GM19239 (cell line): ENCODE measurements at regions not wholly inside any gene's neighbourhood (a gene's known extent, or its start where the extent isn't known, plus 50 kb on each side); places are given as distances from the start of the nearest gene placed in this dataset.
"Not testable (repeated sequence)": the region's sequence is repeated elsewhere in the genome, so short reads cannot be mapped to it uniquely, and the experiment has no call there.

Experiments used
- DNase-seq: peaks from one replicate; pipeline ENCODE4 v3.0.0; 2011; ENCODE audit warnings: low spot score; ENCODE audit not compliant: insufficient read length
- FAIRE-seq: peaks from 2 replicates; lab custom pipeline; 2011; peaks lifted over from hg19 to GRCh38; lab: Jason Lieb, UNC

DNA sequence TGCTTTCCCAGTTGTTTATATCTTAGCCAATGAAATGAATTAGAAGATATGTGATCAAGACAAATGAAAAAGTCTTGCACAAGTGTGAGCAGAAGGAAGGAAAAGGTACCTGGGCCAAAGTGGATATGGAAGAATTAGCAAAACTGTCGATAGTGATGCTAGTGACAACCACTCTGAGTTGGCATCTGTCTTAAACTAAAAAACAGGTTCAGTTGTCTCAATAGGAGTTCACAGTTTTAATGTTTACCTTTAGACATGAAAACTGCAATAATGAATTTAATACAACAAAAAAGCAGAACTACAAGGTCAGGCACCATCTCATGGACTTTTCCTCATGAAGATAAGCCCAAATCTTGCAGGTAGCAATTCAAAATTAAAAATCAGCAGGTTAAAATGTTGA, 688.5 kb downstream of the EFNB2 start:
- no peak for DNase-seq
- FAIRE-seq, result no peak

DNA sequence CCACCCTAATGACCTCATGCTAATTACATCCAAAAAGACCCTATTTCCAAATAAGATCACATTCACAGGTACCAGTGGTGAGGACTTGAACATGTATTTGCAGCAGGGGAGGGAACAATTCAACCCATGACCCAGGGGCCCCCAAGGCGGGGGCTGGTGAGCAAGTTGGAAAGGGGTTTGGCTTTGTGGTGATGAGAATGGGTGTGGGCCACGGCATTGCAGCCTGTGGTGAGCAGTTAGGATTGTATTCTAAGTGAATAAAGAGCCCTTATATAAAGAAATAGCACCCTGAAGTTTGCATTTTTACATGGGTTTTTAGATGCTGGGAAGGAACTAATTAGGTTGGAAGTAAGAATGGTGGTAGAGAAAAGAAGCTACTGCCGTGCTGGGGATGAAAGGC, 694.2 kb downstream of the EFNB2 start:
- DNase-seq (no peak), FAIRE-seq (no peak)

DNA sequence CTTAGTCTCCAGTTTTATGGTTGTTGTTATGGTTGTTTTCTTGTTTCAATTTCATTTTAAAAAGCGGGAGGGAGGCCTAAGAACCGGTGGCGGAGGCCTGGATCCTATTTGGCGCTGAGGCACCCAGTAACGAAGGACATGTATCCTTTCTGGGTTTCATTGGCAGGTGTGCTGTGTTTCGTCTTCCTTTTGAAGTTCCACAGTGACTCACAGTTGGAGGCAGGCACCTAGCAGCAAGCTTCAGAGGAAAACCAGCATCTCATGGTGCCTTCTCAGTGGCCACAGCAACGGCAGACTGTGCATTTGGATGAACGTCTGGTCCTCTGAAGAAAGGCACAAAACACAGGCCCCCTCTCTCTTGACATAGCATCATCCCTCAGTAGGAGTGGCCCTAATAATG, 697.2 kb downstream of the EFNB2 start:
- FAIRE-seq (no peak), DNase-seq (no peak)

DNA sequence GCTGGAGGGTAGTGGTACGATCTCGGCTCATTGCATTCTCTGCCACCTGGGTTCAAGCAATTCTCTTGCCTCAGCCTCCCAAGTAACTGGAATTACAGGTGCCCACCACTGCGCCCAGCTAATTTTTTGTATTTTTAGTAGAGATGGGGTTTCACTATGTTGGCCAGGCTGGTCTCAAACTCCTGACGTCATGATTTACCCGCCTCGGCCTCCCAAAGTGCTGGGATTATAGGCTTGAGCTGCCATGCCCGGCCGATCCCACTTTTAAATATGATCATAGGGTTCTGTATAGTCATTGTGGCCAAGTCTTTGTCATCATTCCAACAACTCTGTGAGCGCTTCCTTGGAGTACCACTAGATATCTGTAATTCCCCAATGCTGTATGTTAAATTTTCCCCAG, 698.2 kb downstream of the EFNB2 start:
- not testable (repeated sequence) for FAIRE-seq, DNase-seq

DNA sequence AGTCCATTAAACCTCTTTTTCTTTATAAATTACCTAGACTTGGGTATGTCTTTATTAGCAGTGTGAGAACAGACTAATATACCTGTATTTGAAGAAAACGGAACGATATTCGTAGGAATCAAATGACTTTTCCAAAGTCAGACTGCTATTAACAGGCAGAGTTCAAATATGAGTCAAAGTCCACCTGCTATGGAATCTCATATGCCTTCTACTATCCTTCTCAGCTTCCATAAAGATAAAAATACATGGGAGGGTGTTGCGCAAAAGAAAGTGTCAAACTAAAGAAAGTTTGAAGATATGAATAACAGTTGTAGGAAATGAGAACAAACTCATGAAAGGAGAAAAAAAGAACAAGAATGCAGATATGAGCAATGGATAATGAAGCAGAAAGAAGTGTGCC, 704.6 kb downstream of the EFNB2 start:
- DNase-seq (no peak), FAIRE-seq (no peak)

DNA sequence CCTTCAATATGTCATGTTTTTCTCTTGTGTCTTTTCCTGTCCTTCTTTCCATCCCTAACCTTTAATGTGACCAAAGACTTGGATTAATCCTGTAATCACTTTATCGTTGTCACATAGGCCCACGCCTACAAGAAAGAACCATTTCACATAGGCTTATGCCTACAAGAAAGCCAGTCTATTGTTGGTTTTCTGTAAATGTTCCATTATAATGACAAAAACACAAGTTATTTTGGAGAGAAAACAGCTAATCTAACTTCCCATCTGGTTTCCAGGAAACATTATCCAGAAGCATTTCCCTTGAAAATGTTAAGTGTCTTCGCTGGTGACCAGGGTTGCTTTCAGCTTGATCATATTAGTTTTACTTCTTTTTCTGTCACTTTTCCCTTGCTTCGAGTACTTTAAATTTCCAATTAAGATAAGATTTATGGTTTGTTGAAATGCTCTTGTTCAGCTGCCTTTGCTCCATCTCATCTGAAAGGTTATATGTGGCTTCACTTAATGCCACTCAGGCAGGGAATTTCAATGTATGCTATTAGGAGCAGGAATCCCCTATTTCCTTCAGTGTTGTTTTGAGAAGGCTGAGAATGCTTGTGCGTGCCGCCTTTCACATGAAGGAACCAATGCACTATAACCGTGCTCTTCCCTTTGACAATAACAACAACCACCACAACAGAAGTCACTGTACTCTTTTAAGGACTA, 708.2 kb downstream of the EFNB2 start:
- no peak for FAIRE-seq
- no peak for DNase-seq

DNA sequence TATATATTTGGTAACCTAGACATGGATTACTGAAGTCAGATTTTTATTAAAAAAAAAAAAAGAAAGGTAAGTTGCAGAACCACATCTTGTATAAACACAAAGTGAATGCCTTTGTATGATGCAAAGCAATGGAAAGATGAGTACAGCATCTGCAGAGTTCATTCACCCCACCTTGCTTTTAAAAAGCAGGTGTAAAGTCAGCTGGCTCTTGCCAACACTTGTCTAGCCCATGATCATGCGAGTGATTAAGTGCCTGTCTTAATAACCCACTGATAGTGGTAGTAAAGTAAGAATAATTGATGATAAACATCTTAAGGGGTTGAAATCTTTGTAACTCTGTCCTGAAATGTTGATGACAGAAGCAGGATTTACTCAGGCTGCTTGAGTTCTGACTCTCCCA, 710.4 kb downstream of the EFNB2 start:
- FAIRE-seq (no peak), DNase-seq (no peak)

DNA sequence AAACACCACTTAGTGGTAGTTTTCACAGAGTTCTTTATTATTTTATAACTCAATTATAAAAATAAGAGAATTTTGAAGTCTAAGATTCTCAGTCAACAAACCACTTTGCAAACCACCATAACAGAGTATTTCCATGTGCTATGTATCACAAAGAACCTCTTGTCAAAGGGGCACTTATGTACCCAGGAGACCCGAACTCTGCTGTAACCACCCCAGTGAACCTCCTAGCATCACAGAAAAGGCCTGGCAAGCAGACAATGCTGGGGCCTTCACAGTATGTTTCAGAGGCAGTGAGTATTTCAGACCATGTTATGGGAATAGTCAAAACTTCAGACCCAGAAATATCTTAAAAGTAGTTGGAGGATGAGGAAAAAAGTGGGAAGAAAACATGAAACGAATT, 714.1 kb downstream of the EFNB2 start:
- no peak for FAIRE-seq

DNA sequence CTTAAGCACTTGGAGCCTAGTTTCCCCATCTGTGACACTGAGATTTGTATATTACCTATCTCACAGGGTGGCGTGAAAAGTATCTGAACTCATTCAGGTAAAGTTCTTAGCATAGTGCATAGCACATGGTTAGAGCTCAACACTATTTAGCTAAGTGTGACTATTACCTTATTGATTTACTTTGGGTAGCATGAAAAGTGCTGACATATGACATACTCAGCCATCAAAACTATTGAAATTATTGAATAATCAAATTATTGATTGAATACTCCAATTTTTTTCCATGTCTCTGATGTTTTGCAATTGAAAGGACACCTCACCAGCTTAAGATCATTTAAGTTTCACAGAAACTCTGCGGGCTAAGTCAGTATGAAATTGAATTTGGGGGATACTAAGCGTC, 715.0 kb downstream of the EFNB2 start:
- DNase-seq, result no peak
- no peak for FAIRE-seq

More for the DNA sequence above, 714.1 kb downstream of the EFNB2 start:
- no peak for DNase-seq

DNA sequence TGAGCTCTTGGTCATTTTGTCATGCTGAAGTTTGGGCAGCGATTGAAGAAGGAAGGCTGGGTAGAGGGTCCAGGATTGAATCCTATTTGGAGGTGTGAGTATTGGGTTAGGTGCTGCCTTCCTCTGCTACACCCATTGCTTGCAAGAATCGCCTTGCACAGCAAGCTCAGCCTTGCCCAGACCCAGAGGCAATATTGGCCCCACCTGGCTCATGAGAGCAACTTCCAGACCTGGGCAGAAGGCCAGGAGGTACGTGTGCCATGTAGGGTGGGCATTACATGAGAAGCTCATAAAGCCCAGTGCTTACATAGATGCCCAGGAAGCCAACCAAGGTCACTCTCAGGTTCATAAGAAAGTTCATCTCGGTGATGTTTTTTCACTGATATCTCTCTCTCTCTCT, 718.0 kb downstream of the EFNB2 start:
- no peak for FAIRE-seq
- no peak for DNase-seq

DNA sequence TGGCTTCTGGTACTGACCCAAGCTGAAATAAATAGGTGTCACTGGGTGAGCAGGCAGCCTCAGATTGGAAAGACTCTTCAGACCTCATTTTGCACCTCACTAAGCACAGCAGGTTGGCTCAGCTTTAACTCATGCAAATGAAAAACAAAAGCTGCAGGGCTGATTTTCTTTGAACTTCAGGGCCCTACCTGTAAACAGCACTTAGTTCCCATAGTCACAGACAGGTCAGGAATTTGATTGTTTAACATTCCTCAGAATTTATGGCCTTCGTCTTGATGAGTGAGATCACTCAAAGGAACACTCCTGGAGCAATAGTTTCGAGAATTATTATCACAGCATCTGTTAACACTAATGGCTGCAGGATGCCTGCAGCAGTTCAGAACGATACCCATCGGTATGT, 718.5 kb downstream of the EFNB2 start:
- no peak for FAIRE-seq
- no peak for DNase-seq

DNA sequence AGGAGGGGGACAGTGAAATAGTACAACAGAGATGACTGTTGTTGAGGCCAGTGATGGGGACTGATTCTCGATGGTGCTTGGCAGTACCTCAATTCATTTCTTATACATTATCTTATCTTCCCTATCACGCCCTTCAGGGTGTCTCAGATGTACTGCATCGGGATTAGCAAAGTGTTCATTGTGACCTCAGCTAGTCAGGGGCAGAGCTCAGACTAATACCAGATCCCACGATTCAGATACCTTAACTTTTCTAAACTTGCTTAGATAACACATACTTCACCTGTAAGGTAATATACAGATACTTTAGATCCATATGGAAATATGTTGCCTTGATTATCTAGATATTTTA, 720.6 kb downstream of the EFNB2 start:
- no peak for FAIRE-seq

DNA sequence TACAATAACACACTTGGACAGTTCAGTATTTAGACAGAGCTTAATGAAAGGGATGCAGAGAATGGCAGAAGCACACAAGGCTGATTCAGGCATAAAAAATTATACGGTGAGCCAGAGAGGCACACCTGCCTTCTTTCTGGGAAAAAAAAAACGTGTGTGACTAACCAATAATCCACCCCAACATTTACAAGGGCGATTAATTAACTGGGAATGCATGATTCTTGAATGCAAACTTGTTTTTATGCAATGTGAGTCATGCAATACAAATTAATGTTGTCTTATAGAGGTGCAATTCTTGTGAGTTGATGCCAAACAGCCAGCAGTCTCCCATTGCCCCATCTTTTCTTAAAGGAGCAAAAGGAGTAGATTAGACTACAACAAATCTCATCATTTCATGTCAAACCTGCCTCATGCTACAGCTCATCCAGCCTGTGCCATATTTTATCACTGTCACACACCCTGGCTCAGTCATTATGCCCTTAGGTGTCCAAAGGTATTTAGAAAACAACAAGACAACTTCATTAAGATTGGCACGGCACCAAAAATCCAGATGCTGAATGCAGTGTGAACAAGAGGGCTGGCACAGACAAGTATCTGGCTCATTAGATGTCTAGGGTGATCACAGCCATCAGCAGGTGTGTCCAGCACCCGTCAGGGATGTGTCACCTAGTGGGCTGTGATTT, 721.1 kb downstream of the EFNB2 start:
- no peak for DNase-seq
- FAIRE-seq, result no peak

More for the DNA sequence above, 720.6 kb downstream of the EFNB2 start:
- no peak for DNase-seq

DNA sequence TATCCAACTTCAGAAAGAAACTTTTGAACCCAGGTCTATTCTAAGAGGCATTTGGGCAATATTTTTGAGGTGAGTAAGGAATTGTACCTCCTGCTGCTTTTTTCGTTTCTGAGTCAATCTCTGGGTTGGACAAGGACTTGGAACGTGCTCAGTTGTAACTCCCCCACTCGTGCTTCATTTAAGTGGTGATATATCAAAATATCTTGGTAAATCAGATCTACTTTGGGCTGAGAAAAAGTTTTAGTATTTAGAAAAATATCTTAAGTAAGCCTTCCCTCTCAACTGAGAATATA, 728.9 kb downstream of the EFNB2 start:
- FAIRE-seq (no peak), DNase-seq (no peak)

DNA sequence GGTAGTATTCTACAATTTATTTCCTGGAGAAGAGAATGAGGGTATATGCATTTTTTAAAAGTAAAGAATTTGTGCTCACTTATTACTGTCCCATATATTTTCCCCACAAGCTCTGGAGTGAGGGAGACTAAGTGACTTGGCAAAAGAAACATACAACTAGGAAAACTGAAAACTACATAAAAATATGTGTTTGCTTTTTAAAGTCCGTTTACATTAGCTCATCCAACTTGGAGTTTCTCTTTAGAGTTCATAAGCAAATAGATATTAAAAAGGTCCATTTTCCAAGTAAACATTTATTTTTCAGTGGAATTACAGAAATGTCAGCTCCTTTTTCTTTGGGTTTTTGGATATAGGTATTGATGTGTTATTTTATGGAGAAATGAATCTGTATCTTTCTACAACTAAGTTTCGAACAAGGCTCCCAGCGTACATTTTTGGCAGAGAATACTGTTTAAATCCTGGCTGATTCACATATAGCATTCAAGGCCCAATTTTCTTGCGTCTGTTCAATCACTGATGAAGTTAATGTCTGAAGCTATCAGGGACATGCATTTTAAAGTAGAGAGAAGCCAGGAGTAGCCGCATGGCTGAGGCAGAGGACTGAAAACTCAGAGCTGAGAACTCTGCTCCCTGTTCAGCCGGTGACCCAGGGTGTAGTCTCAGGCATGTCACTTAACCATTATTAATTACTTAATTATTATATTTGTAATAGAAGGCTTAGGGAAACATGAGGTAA, 729.4 kb downstream of the EFNB2 start:
- FAIRE-seq, result no peak
- DNase-seq, result no peak

DNA sequence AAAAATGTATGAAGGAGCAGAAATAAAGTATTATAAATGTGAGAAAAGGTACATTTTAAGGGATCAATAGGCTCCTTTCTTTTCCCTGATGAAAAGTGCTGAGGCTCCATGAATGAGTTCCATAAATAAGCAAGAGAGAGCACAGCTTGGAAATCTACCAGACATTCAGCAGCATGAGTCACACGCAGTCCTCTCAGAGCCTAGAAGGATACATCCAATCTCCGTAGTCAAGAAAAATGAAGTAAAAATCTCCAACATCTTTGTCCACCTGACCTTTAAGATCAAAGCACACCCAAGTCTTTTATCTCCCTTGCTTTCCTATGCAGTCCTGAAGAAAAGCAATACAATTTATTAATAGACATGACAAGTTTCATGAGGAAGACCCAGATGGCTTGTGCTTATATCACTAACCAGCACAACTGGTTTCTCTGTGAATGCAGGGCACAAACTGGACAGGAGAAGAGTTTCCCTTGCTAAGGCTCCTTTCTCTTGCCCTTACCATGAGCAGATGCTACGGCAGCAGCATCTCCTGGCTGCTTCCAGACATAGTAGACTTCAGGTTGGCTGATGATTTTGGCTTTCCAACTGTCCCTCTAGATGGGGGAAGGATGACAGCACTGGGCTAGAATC, 730.8 kb downstream of the EFNB2 start:
- DNase-seq (no peak), FAIRE-seq (no peak)

DNA sequence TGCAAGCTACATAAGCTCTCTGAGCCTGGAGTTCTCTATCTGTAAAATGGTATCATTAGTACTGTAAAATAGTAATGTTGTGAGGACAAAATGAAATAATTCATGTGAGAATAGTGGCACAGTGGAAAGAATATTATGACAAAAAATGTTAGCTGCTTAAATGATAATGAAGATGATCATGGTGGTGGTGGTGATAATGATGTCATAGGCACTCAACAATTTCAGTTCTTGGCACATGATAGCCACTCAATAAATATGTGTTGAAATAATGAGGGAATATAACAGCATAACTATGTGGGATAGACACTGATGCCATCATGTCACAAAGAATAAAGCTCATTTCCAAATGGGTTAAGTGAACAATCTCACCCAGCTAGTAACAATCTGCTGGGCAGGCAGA, 736.3 kb downstream of the EFNB2 start:
- FAIRE-seq (no peak), DNase-seq (no peak)

DNA sequence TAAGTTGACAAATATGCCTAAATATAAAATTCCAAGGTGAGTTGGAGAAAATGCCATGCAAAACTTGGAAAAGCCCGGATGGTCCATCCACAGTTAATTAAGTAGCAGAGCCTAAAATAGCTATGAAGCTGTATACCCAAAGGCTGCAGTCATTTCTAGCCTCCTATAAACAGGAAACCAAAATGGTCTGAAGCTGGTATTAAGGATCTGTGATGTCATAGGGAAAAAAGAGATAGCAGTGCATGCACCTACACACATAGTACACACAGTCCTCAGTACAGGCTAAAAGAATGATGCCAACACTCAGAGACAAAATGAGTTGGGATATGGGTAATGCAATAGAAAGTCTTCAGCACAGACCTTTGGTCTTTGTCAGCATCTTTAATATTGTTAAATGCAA, 736.9 kb downstream of the EFNB2 start:
- no peak for FAIRE-seq
- DNase-seq, result no peak

DNA sequence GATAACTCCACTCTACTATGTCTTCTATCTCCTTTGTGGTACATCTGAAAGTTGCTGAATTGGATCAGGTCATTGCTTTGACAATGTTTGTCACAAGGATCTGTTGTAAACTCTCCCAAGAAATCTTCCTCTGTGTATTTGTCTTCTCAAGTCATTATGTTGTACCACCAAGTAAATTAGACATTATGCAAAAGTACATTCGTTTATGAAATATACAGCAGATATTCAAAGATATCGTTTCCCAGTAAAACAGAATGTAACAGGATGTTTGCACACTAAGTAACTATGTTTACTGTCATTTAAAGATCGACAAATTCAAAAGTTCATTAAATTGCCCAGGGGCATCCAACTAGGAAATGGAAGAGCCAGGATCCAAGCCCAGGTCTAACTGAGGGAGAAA, 739.4 kb downstream of the EFNB2 start:
- DNase-seq, result no peak
- no peak for FAIRE-seq

DNA sequence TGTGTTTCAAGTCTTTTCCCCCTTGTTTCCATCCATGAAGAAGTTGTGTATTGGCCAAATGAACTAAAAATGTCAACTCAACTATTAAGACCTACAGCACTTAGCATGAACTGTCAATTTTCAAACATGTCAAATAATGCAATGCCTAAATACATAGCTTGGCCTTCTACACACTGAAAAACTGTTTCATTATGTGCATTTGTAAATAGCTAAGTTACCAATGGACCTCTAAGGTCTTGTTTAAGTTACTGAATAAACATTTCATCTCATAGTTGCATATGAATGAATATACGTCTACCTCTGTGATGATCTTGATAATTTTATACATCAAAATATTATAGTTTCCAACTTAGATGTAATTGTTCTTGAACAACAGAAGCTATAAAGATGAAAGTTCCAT, 744.5 kb downstream of the EFNB2 start:
- FAIRE-seq, result no peak
- DNase-seq, result no peak

DNA sequence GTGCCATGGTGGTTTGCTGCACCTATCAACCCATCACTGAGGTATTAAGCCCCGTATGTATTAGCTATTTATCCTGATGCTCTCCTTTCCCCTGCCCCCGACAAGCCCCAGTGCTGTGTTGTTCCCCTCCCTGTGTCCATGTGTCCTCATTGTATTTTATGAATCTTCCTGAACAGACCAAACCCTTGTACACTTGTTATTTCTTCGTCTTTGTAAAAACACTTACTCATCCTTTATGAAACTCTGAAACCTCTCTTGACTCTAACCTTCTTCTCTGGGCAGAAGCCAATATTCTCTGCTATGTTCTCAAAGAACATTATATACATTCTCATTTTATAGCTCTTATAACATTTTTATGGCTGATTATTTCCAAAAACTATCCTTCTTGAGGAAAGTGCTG, 746.9 kb downstream of the EFNB2 start:
- FAIRE-seq, result no peak
- no peak for DNase-seq
